Stimulated activated CD4-positive, alpha-beta T cell treated with anti-CD3 and anti-CD28 coated beads, Interleukin-2, amount 100 ng/mL, for 48 hours (primary cell): ENCODE measurements at regions not wholly inside any gene's neighbourhood (a gene's known extent, or its start where the extent isn't known, plus 50 kb on each side); places are given as distances from the start of the nearest gene placed in this dataset.
"Not testable (repeated sequence)": the region's sequence is repeated elsewhere in the genome, so short reads cannot be mapped to it uniquely, and the experiment has no call there.

Source experiments
- DNase-seq, 2 donors: peaks; one replicate each; pipeline ENCODE4 v3.0.0-alpha.2; 2020

- no peak for DNase-seq
Observed at GRCh38 chr7:110186334-110186733, 904.6 kb upstream of the LRRN3 start.

DNA sequence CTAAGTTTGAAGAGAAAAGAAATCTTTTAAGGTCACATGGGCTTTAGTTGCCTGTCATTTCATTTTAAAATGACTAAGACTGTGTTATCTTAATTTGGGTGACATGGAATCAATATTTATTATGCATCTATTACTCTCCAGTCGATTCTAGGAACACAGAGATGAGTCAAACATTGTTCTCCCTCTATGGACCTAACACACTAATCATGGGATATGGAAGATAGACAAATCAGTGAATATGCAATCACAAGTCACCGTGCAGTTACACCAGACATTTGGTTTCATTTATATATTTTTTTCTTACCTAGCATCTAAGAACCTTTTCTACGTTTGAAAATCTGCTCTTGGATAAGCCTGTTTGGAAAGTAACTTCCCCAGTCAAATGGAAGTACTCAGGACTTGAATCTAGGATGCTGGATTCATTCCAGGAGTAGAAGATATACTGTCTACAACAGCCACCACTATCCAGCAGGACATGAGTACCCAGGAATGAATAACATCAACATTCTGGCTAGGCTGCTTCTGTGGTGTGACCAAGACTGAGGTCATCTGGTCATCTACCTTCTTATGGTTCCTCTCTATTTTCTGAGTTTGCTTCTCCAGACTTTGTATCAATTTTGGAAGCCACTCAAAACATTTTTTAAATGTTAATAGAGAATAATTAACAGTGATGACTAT lies 902.9 kb upstream of the LRRN3 start:
- DNase-seq: no peak

GRCh38 chr7:110204527-110204926 lies 886.4 kb upstream of the LRRN3 start:
- DNase-seq: no peak

DNA sequence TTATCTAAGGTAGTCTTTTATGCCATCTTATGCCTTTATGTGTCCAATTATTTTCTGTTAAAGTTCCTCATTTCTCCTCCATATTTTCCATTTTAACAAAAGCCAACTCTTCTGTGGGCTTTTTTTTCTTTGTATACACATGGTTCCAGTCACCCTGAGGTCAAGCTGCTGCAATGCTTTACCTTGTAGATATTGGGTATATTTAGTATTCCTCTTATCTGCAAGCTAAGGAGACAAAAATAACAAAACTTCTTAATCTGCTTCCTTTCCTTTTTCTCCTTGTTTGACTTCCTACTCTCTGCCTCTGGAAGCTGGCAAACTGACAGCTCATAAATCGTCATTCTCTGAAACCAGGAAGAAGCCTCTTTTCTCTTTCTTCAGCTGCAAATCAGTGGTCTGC lies 885.0 kb upstream of the LRRN3 start:
- DNase-seq: no peak

GRCh38 chr7:110209884-110210283 lies 881.0 kb upstream of the LRRN3 start:
- DNase-seq: no peak

GRCh38 chr7:110210941-110211608 lies 879.9 kb upstream of the LRRN3 start:
- DNase-seq: no peak

GRCh38 chr7:110224643-110225042 lies 866.3 kb upstream of the LRRN3 start:
- DNase-seq: no peak

DNA sequence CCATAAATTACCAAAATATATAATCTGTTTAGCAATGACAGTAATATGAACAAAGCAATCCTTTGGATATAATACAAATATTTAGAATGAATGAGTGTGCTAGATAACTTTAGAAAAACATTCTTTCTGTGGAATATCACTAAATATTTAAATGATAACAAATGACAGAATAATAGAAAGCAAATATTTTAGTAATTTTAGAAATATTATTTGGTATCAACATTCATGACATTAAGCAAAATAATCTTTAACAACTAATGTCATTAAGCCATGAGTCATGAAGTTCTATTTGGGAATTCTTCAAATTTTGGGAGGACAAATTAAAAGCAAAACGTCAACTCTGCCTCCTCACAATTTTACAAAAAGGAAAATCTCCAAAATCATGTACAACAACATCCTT lies 844.8 kb upstream of the LRRN3 start:
- DNase-seq: no peak

- no peak for DNase-seq
Observed at GRCh38 chr7:110253093-110253492, 837.8 kb upstream of the LRRN3 start.

DNA sequence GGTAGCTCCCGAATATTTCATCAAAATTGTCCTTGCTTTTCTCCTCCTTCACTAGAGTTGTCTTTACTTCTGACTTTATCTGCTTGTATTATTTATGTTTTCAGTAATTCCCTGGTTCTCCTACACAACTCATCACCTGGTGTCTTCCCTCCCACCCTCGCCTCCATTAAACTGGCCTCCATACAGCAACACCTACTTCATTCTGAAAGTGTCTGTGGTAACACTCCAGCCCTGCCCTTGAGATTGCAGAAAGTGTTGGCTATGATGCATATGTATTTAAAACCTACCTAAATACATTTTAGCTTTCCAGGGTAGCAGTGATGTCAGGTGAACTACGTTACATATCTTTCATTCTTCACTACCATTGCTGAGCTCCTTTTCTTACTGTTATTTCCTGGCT lies 833.3 kb upstream of the LRRN3 start:
- no peak for DNase-seq

DNA sequence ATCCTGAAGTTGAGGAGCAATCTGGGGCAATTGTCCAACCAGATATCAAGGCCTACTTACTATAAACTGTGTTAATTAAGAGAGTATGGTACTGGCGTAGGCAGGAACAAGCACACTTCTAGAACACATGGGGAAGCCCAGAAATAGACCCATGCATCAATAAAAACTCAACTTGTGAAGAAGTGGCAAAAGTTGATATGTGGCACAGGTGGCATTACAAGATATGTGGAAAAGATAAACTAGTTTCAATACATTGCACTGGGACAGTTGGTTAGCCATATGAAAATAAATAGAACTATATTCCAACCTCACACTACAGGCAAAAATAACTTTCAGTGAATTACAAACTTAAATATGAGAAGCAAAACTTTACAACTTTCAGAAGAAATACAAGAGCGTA lies 828.7 kb upstream of the LRRN3 start:
- no peak for DNase-seq

DNA sequence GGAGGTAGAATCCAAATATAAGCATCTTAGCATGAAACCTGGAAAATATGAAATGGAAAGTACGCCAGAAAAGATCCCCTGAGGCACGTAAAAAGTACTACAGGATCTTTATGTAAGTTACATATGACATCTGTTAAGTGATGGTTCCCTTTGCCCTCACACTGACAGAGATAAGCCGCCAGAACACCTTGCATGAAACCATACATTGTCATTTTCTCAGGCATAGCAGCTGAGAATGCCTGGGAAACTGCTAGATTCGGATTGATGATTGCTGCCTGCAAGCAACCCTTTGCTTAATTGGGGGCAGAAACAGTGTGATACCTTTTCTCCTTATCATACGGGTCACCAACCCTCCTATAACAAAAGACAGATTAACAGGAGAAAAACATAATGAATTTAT lies 826.6 kb upstream of the LRRN3 start:
- no peak for DNase-seq

- no peak for DNase-seq
Observed at GRCh38 chr7:110281362-110281761, 809.6 kb upstream of the LRRN3 start.

DNA sequence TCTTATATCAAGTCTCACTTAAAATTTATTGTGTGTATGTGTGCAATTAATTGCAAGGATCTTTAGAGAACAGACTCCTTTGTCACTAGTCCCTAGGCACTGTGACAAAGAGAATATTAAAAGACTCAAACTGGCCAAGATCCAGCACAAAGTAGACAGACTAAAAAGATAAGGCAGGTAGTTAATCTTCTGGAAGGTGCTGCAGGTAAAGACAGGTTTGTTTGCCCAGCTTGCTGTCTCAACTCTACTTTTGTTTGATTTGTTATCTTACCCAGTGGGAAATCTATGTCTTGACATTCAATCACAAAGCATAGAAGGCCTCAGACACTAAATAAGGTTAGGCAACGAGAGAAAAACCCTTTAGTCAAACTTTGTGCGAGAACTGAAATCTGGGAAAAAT lies 807.9 kb upstream of the LRRN3 start:
- DNase-seq: no peak

GRCh38 chr7:110291430-110291829 lies 799.5 kb upstream of the LRRN3 start:
- no peak for DNase-seq

GRCh38 chr7:110296321-110296720 lies 794.6 kb upstream of the LRRN3 start:
- no peak for DNase-seq

DNA sequence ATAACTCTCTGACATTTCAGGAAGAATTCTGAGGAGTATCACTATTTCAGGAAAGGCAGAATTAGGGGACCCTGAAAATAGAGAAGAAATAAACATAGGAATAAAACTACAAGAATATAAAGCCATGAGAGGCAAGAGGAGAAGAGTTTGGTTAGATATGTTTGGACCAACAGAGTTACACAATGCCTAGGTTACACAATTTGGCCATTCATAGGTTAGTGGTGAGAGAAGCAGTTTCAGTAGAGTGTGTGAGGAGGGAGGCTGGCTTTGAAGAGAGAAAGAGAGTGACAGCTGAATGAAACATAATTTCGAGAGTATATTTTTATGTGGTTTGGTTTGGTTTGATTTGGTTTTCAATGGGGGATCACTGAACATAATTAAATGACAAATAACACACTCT lies 783.2 kb upstream of the LRRN3 start:
- DNase-seq: no peak

DNA sequence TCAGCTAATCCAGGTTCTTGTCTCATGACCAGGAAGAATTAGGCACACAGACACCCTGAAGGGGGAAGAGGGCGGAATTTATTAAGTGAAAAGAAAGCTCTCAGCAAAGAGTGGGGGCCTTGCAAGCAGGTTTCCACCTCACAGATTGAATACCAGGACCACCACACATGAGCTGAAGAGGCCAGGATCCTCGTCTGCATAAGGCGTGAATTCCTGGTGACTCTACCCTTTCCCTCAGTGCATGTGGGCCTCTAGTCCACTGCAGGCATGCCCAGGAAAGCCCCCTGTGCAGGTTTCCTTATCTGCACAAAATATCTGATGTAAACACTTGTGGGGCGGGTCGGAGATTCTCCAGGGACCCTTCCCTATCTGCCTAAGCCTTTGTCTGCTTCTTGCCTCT lies 782.1 kb upstream of the LRRN3 start:
- no peak for DNase-seq

- no peak for DNase-seq
Observed at GRCh38 chr7:110309941-110310340, 781.0 kb upstream of the LRRN3 start.

GRCh38 chr7:110311556-110311955 lies 779.4 kb upstream of the LRRN3 start:
- no peak for DNase-seq

DNA sequence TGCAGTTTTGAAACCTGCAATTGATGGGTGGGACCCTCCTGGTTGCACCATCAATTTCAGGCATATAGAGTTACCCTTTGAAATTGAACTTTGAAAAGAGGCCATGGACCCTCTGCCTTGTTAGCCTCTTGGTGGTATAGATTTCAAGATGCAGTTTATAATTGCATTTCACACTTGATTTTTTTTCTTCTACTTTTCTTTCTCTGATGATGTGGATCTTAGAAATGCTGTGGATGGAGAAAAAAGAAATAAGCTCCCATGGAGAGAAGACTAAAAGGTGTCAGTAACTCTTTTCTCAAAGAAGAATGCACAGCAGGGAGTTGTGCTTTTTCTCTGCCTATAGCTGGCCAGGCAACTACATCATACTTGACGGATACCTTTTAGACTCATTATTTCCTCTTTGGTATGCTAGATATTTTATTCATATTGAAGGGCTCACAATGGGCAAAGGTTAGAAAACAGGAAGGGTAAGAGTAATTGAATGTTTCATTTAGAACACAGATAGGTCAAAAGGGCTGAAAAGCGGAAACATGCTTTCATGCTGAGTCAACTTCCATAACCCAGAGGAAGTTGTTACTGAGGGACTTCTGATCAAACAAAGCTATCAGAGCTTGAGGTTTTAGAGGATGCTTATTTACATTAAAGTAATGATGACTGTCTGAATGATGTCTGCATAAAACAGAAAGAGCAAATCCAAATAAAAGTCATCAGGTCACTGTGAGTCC lies 773.2 kb upstream of the LRRN3 start:
- no peak for DNase-seq

- not testable (repeated sequence) for DNase-seq
Observed at GRCh38 chr7:110320285-110320684, 770.6 kb upstream of the LRRN3 start.

DNA sequence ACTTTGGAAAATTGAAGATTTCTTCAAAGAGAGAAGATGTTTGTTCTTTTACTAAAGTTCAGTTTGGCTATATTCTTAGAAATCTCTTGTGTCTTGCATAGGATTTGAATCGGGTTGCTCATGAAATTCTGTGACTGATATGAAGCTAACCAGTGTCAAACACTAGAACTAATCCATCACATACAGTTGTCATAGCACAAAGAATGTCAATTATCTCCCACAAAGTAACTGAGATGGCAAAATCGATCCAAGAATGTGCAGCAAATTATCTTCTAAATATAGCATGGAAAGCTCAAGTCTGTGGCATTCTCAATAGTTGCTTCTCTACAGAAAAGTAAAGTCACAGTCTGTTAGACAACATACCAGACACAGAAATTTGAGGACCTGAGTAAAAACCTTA lies 768.1 kb upstream of the LRRN3 start:
- no peak for DNase-seq

DNA sequence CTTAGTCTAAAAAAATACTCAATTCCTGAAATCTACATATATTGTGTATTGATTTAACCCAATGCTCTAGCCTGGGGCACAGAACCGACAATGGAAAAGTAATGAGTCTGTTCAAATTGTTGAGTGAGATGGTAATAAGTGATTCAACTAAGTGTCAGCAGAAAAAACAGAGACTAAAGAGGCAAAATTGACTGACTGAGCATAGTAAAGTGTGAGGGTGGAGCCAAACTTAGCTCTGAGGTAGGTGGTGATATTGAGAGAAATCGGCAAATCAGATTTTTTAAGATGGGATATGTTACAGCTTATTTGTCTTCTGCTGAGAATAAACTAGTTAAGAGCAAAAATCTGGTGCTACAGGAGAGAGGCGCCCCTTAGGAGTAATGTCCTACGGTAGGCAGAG lies 764.0 kb upstream of the LRRN3 start:
- no peak for DNase-seq
